HEK293 (cell line): ENCODE measurements at regions not wholly inside any gene's neighbourhood (a gene's known extent, or its start where the extent isn't known, plus 50 kb on each side); places are given as distances from the start of the nearest gene placed in this dataset.
"Not testable (repeated sequence)": the region's sequence is repeated elsewhere in the genome, so short reads cannot be mapped to it uniquely, and the experiment has no call there.

Experiments used
- ZNF133 ChIP-seq: fragments of 450-650 bp; formaldehyde crosslinking; IDR thresholded peaks from 2 replicates; pipeline ENCODE4 v1.5.1; 2016; ENCODE audit warnings: missing biosample characterization, missing genetic modification characterization
- ZNF140 ChIP-seq: fragments of 450-650 bp; formaldehyde crosslinking; IDR thresholded peaks from 2 replicates; pipeline ENCODE4 v1.5.1; 2016; ENCODE audit warnings: missing biosample characterization, missing genetic modification characterization
- ZNF223 ChIP-seq: fragments of 450-650 bp; formaldehyde crosslinking; IDR thresholded peaks from 2 replicates; pipeline ENCODE4 v1.5.1; 2016; ENCODE audit warnings: missing biosample characterization, missing genetic modification characterization
- ZNF24 ChIP-seq: fragments of 450-650 bp; formaldehyde crosslinking; IDR thresholded peaks from 2 replicates; pipeline ENCODE4 v1.5.1; 2016; ENCODE audit warnings: missing biosample characterization, missing genetic modification characterization
- ZNF302 ChIP-seq: fragments of 450-650 bp; formaldehyde crosslinking; IDR thresholded peaks from 2 replicates; pipeline ENCODE4 v1.5.1; 2016; ENCODE audit warnings: missing biosample characterization, missing genetic modification characterization, low read depth
- ZNF423 ChIP-seq: fragments of 450-650 bp; formaldehyde crosslinking; IDR thresholded peaks from 2 replicates; pipeline ENCODE4 v1.5.1; 2016; ENCODE audit warnings: missing biosample characterization, missing genetic modification characterization
- ZNF549 ChIP-seq: fragments of 450-650 bp; IDR thresholded peaks from 2 replicates; pipeline ENCODE4 v1.5.1; 2018; ENCODE audit warnings: missing biosample characterization, missing genetic modification characterization, mild to moderate bottlenecking, inconsistent platforms, moderate library complexity
- ZNF768 ChIP-seq: fragments of 450-650 bp; formaldehyde crosslinking; IDR thresholded peaks from 2 replicates; pipeline ENCODE4 v1.5.1; 2018; ENCODE audit warnings: missing biosample characterization, mild to moderate bottlenecking, missing genetic modification characterization
- ZSCAN5A ChIP-seq: fragments of 450-650 bp; formaldehyde crosslinking; IDR thresholded peaks from 2 replicates; pipeline ENCODE4 v1.5.1; 2016; ENCODE audit warnings: missing biosample characterization, missing genetic modification characterization
- TF ChIP-seq, protein P1 (sequence below): fragments of 450-650 bp; formaldehyde crosslinking; IDR thresholded peaks from 2 replicates; pipeline ENCODE4 v1.5.1; 2016; ENCODE audit warnings: missing biosample characterization, missing genetic modification characterization
- TF ChIP-seq, protein P2 (sequence below): fragments of 450-650 bp; formaldehyde crosslinking; IDR thresholded peaks from 2 replicates; pipeline ENCODE4 v1.5.1; 2016; ENCODE audit warnings: missing biosample characterization, missing genetic modification characterization

DNA sequence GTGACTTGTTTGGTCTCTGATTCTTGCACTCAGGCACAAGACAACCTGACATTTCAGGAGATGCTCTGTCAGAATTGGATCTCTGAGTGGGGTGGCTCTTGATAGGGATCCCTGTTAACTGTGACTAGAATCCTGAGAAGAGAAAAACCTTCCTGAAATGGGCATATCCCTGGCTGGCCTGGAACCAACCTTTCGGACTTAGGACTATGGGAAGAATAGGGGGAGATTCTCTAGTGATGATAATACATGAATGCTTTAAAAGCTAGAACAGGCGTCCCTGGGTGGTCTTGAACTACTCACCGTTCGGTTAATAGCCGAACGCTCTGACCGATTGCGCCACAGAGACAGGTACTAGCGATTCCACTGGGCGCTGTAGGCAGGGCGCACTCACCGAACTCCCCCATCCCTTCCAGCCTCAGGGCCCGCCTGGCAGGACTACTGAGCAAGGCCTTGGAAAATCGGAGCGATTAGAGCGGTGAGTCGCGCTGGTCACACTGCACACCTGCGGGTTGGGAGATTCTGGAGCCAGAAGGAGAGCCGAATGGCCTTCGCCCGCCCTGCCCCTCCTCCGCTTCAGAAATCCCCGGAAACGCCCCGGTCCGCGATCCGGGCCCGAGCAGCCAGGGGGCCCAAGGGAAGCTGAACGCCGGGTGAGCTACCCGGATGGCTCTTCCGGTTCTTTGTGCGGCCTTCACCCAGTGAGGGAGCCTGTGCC lies 257.6 kb upstream of the NOTCH2NLA start:
- not testable (repeated sequence) for TF ChIP-seq ZNF302; ZNF140; ZNF223; ZNF24 (tag by site-specific recombination); ZNF549 (tag by site-specific recombination); ZNF423 (tag by site-specific recombination); ZSCAN5A (tag by site-specific recombination); ZNF133 (tag by site-specific recombination); ZNF768 (tag by site-specific recombination)
- TF ChIP-seq, protein P1, sequence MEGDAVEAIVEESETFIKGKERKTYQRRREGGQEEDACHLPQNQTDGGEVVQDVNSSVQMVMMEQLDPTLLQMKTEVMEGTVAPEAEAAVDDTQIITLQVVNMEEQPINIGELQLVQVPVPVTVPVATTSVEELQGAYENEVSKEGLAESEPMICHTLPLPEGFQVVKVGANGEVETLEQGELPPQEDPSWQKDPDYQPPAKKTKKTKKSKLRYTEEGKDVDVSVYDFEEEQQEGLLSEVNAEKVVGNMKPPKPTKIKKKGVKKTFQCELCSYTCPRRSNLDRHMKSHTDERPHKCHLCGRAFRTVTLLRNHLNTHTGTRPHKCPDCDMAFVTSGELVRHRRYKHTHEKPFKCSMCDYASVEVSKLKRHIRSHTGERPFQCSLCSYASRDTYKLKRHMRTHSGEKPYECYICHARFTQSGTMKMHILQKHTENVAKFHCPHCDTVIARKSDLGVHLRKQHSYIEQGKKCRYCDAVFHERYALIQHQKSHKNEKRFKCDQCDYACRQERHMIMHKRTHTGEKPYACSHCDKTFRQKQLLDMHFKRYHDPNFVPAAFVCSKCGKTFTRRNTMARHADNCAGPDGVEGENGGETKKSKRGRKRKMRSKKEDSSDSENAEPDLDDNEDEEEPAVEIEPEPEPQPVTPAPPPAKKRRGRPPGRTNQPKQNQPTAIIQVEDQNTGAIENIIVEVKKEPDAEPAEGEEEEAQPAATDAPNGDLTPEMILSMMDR (tag by site-specific recombination), result not testable (repeated sequence)
- TF ChIP-seq, protein P2, sequence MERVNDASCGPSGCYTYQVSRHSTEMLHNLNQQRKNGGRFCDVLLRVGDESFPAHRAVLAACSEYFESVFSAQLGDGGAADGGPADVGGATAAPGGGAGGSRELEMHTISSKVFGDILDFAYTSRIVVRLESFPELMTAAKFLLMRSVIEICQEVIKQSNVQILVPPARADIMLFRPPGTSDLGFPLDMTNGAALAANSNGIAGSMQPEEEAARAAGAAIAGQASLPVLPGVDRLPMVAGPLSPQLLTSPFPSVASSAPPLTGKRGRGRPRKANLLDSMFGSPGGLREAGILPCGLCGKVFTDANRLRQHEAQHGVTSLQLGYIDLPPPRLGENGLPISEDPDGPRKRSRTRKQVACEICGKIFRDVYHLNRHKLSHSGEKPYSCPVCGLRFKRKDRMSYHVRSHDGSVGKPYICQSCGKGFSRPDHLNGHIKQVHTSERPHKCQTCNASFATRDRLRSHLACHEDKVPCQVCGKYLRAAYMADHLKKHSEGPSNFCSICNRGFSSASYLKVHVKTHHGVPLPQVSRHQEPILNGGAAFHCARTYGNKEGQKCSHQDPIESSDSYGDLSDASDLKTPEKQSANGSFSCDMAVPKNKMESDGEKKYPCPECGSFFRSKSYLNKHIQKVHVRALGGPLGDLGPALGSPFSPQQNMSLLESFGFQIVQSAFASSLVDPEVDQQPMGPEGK, result not testable (repeated sequence)
